Kidney tubule cell (primary cell): ENCODE measurements at regions not wholly inside any gene's neighbourhood (a gene's known extent, or its start where the extent isn't known, plus 50 kb on each side); places are given as distances from the start of the nearest gene placed in this dataset.
A peak's percentile ranks its signal among the peaks of the same experiment; 100 is the strongest.

ENCODE experiments used
- DNase-seq: peaks from one replicate; pipeline ENCODE4 v3.0.0-alpha.2; 2018; ENCODE audit warnings: low spot score

- DNase-seq: peak; percentile 91
These were observed 108.7 kb downstream of the EN1 start for GRCh38 chr2:118738524-118739308.

DNA sequence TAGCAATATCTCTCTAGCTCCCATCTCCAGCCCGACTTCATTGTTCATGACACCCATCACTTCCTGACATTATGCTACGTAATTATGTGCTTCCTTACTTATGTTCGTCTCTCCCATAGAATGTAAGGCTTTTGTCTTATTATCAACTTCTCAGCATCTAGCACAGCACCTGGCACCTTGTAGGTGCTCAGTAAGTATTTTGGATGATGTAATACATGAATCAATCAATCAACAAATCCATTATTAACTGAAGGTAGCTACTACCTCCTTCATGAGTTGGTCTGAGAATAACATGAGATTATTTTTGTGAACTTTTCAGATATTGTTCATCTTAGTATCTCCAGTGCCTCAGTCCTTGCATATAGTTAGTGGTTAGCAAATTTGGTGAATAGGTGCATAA lies 109.3 kb downstream of the EN1 start:
- no peak for DNase-seq

DNA sequence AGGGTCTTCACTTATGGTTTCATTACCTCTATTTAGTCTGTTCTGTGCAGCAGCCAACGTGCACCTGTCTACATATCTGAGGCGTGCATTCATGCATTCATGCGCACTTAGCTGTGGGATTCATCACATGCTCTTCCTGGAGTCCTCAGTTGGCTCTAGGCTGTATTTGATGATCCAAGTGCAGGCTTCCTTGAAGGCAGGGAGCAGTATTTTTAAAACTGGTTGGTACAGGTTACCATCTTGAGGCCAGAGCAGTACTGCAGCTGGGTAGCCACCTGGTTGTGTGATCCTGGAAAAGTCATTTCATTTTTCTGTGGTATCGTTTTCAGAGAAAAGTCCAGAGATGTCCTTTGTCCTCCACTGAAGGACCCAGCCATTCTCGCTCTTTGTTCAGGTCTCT lies 109.8 kb downstream of the EN1 start:
- DNase-seq: peak; percentile 40

DNA sequence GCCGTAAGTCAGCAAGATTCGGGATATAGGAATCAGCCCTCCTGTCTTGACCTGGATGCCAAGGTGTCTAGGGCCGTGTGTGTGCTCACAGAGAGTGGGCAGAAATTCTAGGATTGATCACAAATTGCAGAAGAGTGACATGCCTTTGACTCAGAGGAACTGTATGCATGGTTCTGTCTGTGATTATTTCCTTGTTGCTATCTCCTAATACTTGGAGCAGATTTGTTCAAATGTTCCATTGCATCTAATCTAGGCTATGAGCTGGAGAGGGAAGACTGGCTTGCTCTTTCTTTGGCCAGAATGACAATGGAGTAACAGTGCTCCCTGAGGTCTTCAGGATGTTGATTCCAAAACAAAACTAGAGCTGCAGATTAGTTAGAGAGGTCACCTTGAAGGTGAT lies 115.0 kb downstream of the EN1 start:
- peak; percentile 55 for DNase-seq

- no peak for DNase-seq
These were observed 116.0 kb downstream of the EN1 start for GRCh38 chr2:118731413-118731812.

GRCh38 chr2:118730405-118730804 lies 117.0 kb downstream of the EN1 start:
- peak; percentile 8 for DNase-seq

- no peak for DNase-seq
These were observed 117.7 kb downstream of the EN1 start for GRCh38 chr2:118729760-118730159.

GRCh38 chr2:118728984-118729383 lies 118.5 kb downstream of the EN1 start:
- DNase-seq: no peak

DNA sequence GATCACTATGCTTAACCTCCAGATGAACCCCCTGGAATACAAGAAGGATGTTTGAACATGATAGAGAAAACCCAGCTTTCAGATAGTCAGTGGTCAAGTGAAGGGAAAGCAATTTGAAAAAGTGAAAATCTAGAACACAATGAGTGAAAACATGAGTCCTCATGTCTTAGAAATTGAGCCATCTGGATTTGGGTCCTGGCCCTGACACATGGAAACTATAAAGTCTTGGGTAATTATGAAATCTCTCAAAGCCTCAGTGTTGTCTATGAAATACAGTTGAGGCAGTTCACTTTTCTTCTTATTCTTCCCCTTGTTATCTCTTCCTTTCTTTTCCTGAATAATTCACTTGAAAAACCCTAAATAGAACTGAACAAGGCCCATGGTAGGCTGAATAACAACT lies 120.6 kb downstream of the EN1 start:
- DNase-seq: no peak

- no peak for DNase-seq
These were observed 124.1 kb downstream of the EN1 start for GRCh38 chr2:118723394-118723793.

DNA sequence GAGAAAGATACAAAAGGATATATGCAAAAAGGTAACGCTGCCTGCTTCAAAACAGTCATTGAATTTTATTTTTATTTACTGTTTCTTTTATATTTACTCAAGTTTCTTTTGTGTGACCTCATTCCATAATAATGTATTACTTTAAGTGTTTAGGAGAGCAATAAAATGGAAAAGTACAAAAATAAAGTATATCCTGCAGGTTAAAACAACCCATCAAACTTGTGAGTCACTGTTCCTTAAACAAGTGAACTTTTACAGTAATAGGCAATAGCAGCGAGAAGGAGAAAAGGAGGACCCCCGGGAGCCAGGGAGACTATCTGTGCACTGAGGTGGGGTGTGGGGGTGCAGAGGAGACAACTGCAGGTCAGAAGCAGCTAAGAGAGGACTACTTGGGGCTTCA lies 124.5 kb downstream of the EN1 start:
- no peak for DNase-seq

DNA sequence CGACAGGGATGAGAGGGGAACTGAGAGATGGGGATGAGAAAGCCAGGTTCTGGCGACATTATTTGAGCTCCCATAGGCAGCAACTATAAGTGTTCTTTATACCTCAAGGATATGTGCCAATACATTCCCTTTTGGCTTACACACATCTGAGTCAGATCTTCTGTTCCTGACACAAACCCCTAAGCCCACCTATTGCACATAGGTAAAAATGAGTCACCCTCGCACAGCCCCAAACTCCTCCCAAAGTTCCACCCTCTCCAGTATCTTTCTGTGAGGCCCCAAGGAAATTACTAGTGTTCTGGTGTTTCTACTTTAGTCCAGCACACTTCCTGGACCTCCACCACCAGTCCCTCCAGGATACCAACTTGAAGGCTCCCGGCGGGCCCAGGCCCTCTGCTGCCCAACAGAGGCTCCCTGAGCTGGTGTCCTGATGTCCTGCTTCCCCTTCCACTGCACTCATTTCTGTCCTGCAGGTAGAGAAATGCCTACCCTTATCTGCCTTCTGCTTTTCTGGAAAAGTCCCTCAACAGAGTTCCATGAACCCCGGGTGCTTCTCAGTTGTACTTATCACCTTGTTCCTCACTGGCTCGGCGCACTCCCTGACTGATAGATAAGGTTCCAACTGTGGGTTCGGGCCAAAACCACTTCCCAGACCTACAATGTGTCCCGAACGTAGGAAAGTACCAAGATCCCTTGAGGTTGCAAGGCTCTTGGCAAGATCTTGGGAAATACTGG lies 125.5 kb downstream of the EN1 start:
- DNase-seq: no peak

DNA sequence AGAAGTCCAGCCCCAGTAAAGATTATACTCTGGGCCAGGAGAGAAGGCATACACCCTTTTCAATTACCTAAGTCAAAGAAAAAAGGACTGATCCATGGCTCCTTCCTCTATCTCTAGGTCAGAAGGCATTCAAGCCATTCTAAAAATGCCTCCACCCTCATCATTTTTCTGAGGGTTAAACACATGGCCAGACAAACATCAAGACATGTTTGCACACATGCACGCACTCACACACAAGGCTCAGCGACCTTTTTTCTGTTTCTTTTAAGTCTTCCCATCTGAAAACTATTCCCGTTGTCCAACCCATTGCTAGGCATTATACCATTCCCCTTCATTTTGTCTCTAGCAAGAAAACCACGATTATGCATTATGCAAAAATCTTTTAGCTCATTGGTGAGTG lies 126.6 kb downstream of the EN1 start:
- no peak for DNase-seq

DNA sequence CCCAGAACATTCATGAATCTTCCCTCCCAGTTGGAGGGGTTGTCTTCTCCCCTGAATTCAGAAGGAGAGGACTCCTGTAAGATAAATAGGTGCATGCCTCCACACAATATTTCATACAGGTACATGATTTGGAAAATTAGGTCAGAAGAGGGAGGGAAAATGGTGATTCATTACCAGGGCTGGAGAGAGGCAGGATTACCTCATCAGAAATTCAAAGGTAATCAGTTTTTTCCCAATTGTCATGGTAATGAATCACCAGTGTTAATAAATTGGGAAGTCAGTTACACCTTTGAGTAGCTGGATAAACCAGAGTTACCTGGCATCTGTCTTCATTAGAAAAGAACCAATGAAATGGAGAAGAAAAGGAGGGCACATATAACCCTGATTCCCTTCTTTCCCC lies 128.5 kb downstream of the EN1 start:
- DNase-seq: peak; percentile 5

- DNase-seq: no peak
These were observed 131.3 kb downstream of the EN1 start for GRCh38 chr2:118716102-118716501.

- no peak for DNase-seq
These were observed 133.3 kb downstream of the EN1 start for GRCh38 chr2:118714118-118714517.

- DNase-seq: no peak
These were observed 135.8 kb downstream of the EN1 start for GRCh38 chr2:118711603-118712002.

DNA sequence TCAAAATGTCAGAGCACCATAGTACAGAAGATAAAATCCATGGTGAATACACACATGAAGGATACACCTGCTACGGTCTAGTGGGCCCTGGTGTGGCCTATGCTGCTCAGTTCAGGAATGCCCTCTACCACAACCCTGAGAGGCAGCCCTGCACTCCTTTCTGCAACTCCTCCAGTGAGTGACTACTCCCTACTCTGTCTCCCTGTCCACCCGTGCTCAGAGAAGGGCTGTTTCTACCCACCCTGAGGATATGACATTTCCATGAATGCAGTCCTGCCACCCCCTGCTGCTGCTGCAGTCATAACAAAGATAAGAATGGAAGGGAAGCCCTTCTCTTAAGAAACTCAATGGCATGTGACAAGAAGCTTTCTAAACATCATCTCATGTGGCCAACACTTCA lies 137.0 kb downstream of the EN1 start:
- DNase-seq: no peak

- no peak for DNase-seq
These were observed 137.7 kb downstream of the EN1 start for GRCh38 chr2:118709786-118710185.

GRCh38 chr2:118706844-118707243 lies 140.6 kb downstream of the EN1 start:
- DNase-seq: no peak

- DNase-seq: no peak
These were observed 141.1 kb downstream of the EN1 start for GRCh38 chr2:118706371-118706770.

GRCh38 chr2:118705032-118705431 lies 142.4 kb downstream of the EN1 start:
- DNase-seq: no peak

DNA sequence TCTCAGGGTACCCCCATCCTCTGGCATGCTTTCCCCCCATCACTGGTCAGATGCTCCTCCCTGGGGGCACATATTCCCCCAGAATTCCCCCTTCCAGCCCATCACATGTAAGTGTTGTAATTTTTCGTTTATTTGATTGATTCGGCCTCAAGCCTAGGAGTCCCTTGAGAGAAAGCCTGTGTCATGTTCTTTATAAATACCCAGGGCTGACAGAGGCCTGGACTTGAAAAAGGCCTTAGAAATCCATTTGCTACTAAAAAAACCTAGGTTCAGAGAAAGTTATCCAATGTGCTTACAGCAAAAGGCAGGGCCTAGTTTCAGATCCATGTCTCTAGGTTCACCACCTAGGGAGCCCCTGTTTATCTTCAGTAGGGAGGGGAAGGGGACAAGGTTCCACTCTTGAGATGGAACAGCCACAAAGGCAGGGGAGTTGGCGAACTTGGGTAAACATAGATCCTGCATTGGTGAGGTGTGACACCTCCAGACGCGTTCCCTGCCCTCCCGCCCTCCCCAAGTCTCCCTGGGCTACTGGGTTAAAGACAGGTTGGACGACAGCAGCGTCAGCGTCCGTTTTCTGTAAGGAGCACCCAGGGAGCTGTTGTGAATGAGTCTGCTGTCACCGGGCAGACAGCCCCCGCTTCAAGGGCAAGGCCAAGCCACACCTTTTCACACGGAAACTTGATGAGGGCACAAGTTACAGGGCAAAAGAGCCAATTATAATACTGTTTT lies 147.8 kb downstream of the EN1 start:
- no peak for DNase-seq
